Stimulated activated naive CD8-positive, alpha-beta T cell treated with anti-CD3 and anti-CD28 coated beads, Interleukin-15, amount 100 ng/mL, for 72 hours (primary cell): ENCODE measurements at regions not wholly inside any gene's neighbourhood (a gene's known extent, or its start where the extent isn't known, plus 50 kb on each side); places are given as distances from the start of the nearest gene placed in this dataset.
A peak's percentile ranks its signal among the peaks of the same experiment; 100 is the strongest.
"Not testable (repeated sequence)": the region's sequence is repeated elsewhere in the genome, so short reads cannot be mapped to it uniquely, and the experiment has no call there.

Experiments used
- ATAC-seq: fragments of 150-1000 bp; cut with Tn5 transposase; 2 replicates; pipeline ENCODE4 v1.10.0; 2021; ENCODE audit warnings: mild to moderate bottlenecking, moderate library complexity
- DNase-seq, 2 donors: peaks; one replicate each; pipeline ENCODE4 v3.0.0; 2021 to 2022
- H3K27ac Mint-ChIP-seq, 2 donors: one replicate each; pipeline ENCODE4 v1.8.0; 2022; ENCODE audit warnings: mild to moderate bottlenecking in 2 of 2, mixed read lengths in 2 of 2, moderate library complexity in 2 of 2
- H3K27me3 Mint-ChIP-seq: one replicate; pipeline ENCODE4 v1.8.0; 2022; ENCODE audit warnings: mixed read lengths
- H3K4me1 Mint-ChIP-seq: one replicate; pipeline ENCODE4 v1.8.0; 2022; ENCODE audit warnings: mild to moderate bottlenecking, mixed read lengths
- H3K4me3 Mint-ChIP-seq, 2 donors: one replicate each; pipeline ENCODE4 v1.8.0; 2022; ENCODE audit warnings: mild to moderate bottlenecking in 2 of 2, mixed read lengths in 2 of 2, moderate library complexity in 1 of 2
- H3K9me3 Mint-ChIP-seq, 2 donors: one replicate each; pipeline ENCODE4 v1.8.0; 2022; ENCODE audit warnings: mixed read lengths in 2 of 2

- Mint-ChIP-seq H3K9me3 (no peaks in the 10 kb centered on the region), H3K4me1 (peaks cover 21% of the 10 kb centered on the region), H3K4me3 (peak overlapping the region; percentile 47 to 81), H3K27ac (peak overlapping the region in 1 of 2 donors; percentile 81), H3K27me3 (no peaks in the 10 kb centered on the region)
- DNase-seq = peak; percentile 43 to 66
- peak; percentile 100 for ATAC-seq
Observed at GRCh38 chr13:84137292-84137691, 255.0 kb upstream of the SLITRK1 start.

GRCh38 chr13:84136582-84136981 lies 254.3 kb upstream of the SLITRK1 start:
- no peaks in the 10 kb centered on the region for H3K9me3 Mint-ChIP-seq
- DNase-seq (no peak), ATAC-seq (peak; percentile 63)
- no peak overlapping the region for H3K27ac Mint-ChIP-seq
- H3K4me1 Mint-ChIP-seq = peaks cover 21% of the 10 kb centered on the region
- H3K4me3 Mint-ChIP-seq = peak overlapping the region in 1 of 2 donors; percentile 55
- no peaks in the 10 kb centered on the region for H3K27me3 Mint-ChIP-seq

- DNase-seq (no peak), ATAC-seq (no peak)
- peaks cover 12% of the 10 kb centered on the region for H3K4me1 Mint-ChIP-seq
- no peak overlapping the region for H3K4me3 Mint-ChIP-seq
- no peak overlapping the region for H3K27ac Mint-ChIP-seq
- H3K27me3 Mint-ChIP-seq = no peaks in the 10 kb centered on the region
- H3K9me3 Mint-ChIP-seq = no peaks in the 10 kb centered on the region
Observed at GRCh38 chr13:84132491-84132890, 250.2 kb upstream of the SLITRK1 start.

GRCh38 chr13:84131249-84131648 lies 249.0 kb upstream of the SLITRK1 start:
- Mint-ChIP-seq H3K4me1 (peaks cover 9% of the 10 kb centered on the region), H3K4me3 (no peak overlapping the region)

GRCh38 chr13:84130495-84131114 lies 248.3 kb upstream of the SLITRK1 start:
- no peaks in the 10 kb centered on the region for H3K9me3 Mint-ChIP-seq
- H3K27me3 Mint-ChIP-seq = no peaks in the 10 kb centered on the region
- H3K4me3 Mint-ChIP-seq = no peak overlapping the region
- ATAC-seq = no peak
- no peak for DNase-seq
- H3K4me1 Mint-ChIP-seq = peaks cover 9% of the 10 kb centered on the region
- H3K27ac Mint-ChIP-seq = no peak overlapping the region

More at GRCh38 chr13:84131249-84131648, 249.0 kb upstream of the SLITRK1 start:
- peak; percentile 38 for ATAC-seq
- Mint-ChIP-seq H3K9me3 (no peaks in the 10 kb centered on the region), H3K27ac (no peak overlapping the region), H3K27me3 (no peaks in the 10 kb centered on the region)
- DNase-seq = no peak

GRCh38 chr13:84129966-84130365 lies 247.7 kb upstream of the SLITRK1 start:
- no peak overlapping the region for H3K27ac Mint-ChIP-seq
- peaks cover 9% of the 10 kb centered on the region for H3K4me1 Mint-ChIP-seq
- no peak for DNase-seq
- no peak for ATAC-seq
- no peak overlapping the region for H3K4me3 Mint-ChIP-seq
- no peaks in the 10 kb centered on the region for H3K27me3 Mint-ChIP-seq
- H3K9me3 Mint-ChIP-seq = no peaks in the 10 kb centered on the region

- no peak for DNase-seq
- no peaks in the 10 kb centered on the region for H3K9me3 Mint-ChIP-seq
- ATAC-seq = no peak
- peaks cover 9% of the 10 kb centered on the region for H3K4me1 Mint-ChIP-seq
- H3K27ac Mint-ChIP-seq = no peak overlapping the region
- H3K27me3 Mint-ChIP-seq = no peaks in the 10 kb centered on the region
- no peak overlapping the region for H3K4me3 Mint-ChIP-seq
Observed at GRCh38 chr13:84127597-84128128, 245.4 kb upstream of the SLITRK1 start.

- peak; percentile 17 to 53 for DNase-seq
- Mint-ChIP-seq H3K27me3 (no peaks in the 10 kb centered on the region), H3K4me3 (no peak overlapping the region), H3K4me1 (peaks cover 9% of the 10 kb centered on the region), H3K27ac (no peak overlapping the region), H3K9me3 (no peaks in the 10 kb centered on the region)
- ATAC-seq = peak; percentile 93
Observed at GRCh38 chr13:84126671-84127171, 244.4 kb upstream of the SLITRK1 start.

- no peaks in the 10 kb centered on the region for H3K9me3 Mint-ChIP-seq
- H3K4me3 Mint-ChIP-seq = no peak overlapping the region
- ATAC-seq = no peak
- no peak for DNase-seq
- H3K27me3 Mint-ChIP-seq = no peaks in the 10 kb centered on the region
- H3K27ac Mint-ChIP-seq = no peak overlapping the region
- peaks cover 5% of the 10 kb centered on the region for H3K4me1 Mint-ChIP-seq
Observed at GRCh38 chr13:84121456-84121855, 239.2 kb upstream of the SLITRK1 start.

- DNase-seq (no peak), ATAC-seq (no peak)
- H3K27ac Mint-ChIP-seq = peak overlapping the region in 1 of 2 donors; percentile 38
Observed at GRCh38 chr13:84118839-84119409, 236.7 kb upstream of the SLITRK1 start.

GRCh38 chr13:84098273-84098672 lies 216.0 kb upstream of the SLITRK1 start:
- DNase-seq = no peak
- Mint-ChIP-seq H3K27ac (no peak overlapping the region), H3K4me1 (no peaks in the 10 kb centered on the region), H3K9me3 (no peaks in the 10 kb centered on the region), H3K27me3 (no peaks in the 10 kb centered on the region), H3K4me3 (no peak overlapping the region)
- ATAC-seq = no peak

More at GRCh38 chr13:84118839-84119409, 236.7 kb upstream of the SLITRK1 start:
- Mint-ChIP-seq H3K4me1 (peaks cover 4% of the 10 kb centered on the region), H3K4me3 (no peak overlapping the region), H3K9me3 (no peaks in the 10 kb centered on the region), H3K27me3 (no peaks in the 10 kb centered on the region)

- no peak for ATAC-seq
- Mint-ChIP-seq H3K27me3 (no peaks in the 10 kb centered on the region), H3K27ac (no peak overlapping the region), H3K4me3 (no peak overlapping the region), H3K9me3 (no peaks in the 10 kb centered on the region), H3K4me1 (no peaks in the 10 kb centered on the region)
- no peak for DNase-seq
Observed at GRCh38 chr13:84097148-84097547, 214.9 kb upstream of the SLITRK1 start.

- no peak for ATAC-seq
- Mint-ChIP-seq H3K9me3 (no peaks in the 10 kb centered on the region), H3K27ac (no peak overlapping the region), H3K4me1 (no peaks in the 10 kb centered on the region), H3K27me3 (no peaks in the 10 kb centered on the region), H3K4me3 (no peak overlapping the region)
- DNase-seq = no peak
Observed at GRCh38 chr13:84096216-84096615, 213.9 kb upstream of the SLITRK1 start.

- Mint-ChIP-seq H3K4me3 (no peak overlapping the region), H3K27me3 (no peaks in the 10 kb centered on the region), H3K4me1 (no peaks in the 10 kb centered on the region), H3K9me3 (no peaks in the 10 kb centered on the region), H3K27ac (no peak overlapping the region)
- DNase-seq (no peak), ATAC-seq (no peak)
Observed at GRCh38 chr13:84088996-84089395, 206.7 kb upstream of the SLITRK1 start.

GRCh38 chr13:84086847-84087162 lies 204.5 kb upstream of the SLITRK1 start:
- DNase-seq = no peak
- Mint-ChIP-seq H3K4me3 (peak overlapping the region in 1 of 2 donors; percentile 69), H3K4me1 (no peaks in the 10 kb centered on the region), H3K27me3 (no peaks in the 10 kb centered on the region), H3K9me3 (no peaks in the 10 kb centered on the region), H3K27ac (no peak overlapping the region)
- ATAC-seq = peak; percentile 60

GRCh38 chr13:84086098-84086846 lies 204.0 kb upstream of the SLITRK1 start:
- H3K27ac Mint-ChIP-seq, H3K9me3 Mint-ChIP-seq, H3K27me3 Mint-ChIP-seq, H3K4me1 Mint-ChIP-seq: not testable (repeated sequence)
- ATAC-seq = peak; percentile 74
- DNase-seq = peak in 1 of 2 donors; percentile 15
- peak overlapping the region in 1 of 2 donors; percentile 69 for H3K4me3 Mint-ChIP-seq
